Colonic mucosa (tissue), 4 donors: ENCODE measurements at regions not wholly inside any gene's neighbourhood (a gene's known extent, or its start where the extent isn't known, plus 50 kb on each side); places are given as distances from the start of the nearest gene placed in this dataset.

Experiments used
- DNase-seq: peaks from one replicate; pipeline ENCODE4 v3.0.0-alpha.2; 2020
- H3K27ac ChIP-seq: fragments of 200-600 bp; one replicate; pipeline ENCODE4 v1.8.0; 2021
- H3K27me3 ChIP-seq: fragments of 200-600 bp; one replicate; pipeline ENCODE4 v1.8.0; 2021
- H3K36me3 ChIP-seq: fragments of 200-600 bp; one replicate; pipeline ENCODE4 v1.8.0; 2021
- H3K4me1 ChIP-seq: fragments of 200-600 bp; one replicate; pipeline ENCODE4 v1.8.0; 2021; ENCODE audit warnings: mild to moderate bottlenecking
- H3K4me3 ChIP-seq: fragments of 200-600 bp; one replicate; pipeline ENCODE4 v1.8.0; 2021
- H3K9ac ChIP-seq, 2 donors: one replicate each; pipeline ENCODE4 v1.7.0; 2013; ENCODE audit warnings: control low read depth in 2 of 2, low read depth in 2 of 2, low read length in 2 of 2
- H3K9me3 ChIP-seq: fragments of 200-600 bp; one replicate; pipeline ENCODE4 v1.8.0; 2021
- intact Hi-C: fragments of 100-400 bp; cut with DNase I; formaldehyde crosslinking; loops from one replicate; pipeline ENCODE4 v1.14.1; 2022
- TF ChIP-seq, protein P1 (sequence below): fragments of 200-600 bp; IDR thresholded peaks from one replicate; pipeline ENCODE4 v1.8.0; 2022; ENCODE audit warnings: antibody characterized with exemption, mild to moderate bottlenecking
- donor health status: healthy.
- donor health status: DM: no; HTN: no; CAD: no.
- donor health status: DM: no; HTN: no; CAD: no.

DNA sequence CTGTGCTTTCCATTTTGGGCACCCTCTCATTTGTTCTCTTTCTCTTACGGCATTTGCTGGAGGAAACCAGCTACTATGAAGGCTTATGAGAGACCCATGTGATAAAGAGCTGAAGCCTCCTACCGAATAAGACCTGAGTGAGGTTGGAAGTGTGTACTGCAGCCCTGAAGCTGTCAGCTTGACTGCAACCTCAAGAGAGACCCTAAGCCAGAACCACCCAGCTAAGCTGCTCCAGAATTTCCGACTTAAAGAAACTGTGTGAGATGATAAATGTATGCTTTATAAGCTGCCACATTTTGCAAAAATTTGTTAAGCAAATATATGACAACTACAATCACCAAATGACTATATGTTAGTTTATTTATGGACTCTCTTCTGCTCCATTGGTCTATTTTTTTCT lies 151.7 kb upstream of the PTPRD start:
- TF ChIP-seq, protein P1, sequence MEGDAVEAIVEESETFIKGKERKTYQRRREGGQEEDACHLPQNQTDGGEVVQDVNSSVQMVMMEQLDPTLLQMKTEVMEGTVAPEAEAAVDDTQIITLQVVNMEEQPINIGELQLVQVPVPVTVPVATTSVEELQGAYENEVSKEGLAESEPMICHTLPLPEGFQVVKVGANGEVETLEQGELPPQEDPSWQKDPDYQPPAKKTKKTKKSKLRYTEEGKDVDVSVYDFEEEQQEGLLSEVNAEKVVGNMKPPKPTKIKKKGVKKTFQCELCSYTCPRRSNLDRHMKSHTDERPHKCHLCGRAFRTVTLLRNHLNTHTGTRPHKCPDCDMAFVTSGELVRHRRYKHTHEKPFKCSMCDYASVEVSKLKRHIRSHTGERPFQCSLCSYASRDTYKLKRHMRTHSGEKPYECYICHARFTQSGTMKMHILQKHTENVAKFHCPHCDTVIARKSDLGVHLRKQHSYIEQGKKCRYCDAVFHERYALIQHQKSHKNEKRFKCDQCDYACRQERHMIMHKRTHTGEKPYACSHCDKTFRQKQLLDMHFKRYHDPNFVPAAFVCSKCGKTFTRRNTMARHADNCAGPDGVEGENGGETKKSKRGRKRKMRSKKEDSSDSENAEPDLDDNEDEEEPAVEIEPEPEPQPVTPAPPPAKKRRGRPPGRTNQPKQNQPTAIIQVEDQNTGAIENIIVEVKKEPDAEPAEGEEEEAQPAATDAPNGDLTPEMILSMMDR, result no peak
- Histone ChIP-seq H3K27me3 (no peaks in the 10 kb centered on the region), H3K9ac (no peak overlapping the region), H3K4me1 (no peaks in the 10 kb centered on the region), H3K9me3 (no peaks in the 10 kb centered on the region), H3K27ac (no peak overlapping the region), H3K36me3 (no peaks in the 10 kb centered on the region), H3K4me3 (no peak overlapping the region)
- DNase-seq, result no peak
- intact Hi-C loops, result no loop called here

DNA sequence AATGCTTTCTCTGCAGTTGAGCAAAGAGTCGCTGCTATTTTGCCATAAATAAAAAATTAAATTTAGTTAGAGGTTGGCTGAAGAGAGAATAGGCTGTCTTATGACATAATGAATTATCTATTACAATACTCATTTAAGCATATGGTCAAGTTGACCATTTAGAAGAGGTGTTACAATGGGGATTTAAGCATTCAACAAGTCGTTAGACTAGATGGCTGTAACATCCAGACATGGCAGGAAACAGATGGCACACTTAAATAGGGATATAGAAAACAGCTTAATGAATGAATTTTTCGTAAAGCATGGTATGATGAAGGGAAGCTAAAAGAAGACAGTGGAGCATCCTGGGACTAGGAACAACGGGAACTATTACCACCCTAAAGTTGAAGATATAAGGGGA lies 160.3 kb upstream of the PTPRD start:
- H3K9ac ChIP-seq, result no peak overlapping the region
- no peaks in the 10 kb centered on the region for H3K9me3 ChIP-seq
- no peak overlapping the region for H3K4me3 ChIP-seq
- no peak overlapping the region for H3K27ac ChIP-seq
- intact Hi-C loops, result no loop called here
- H3K27me3 ChIP-seq, result no peaks in the 10 kb centered on the region
- TF ChIP-seq, protein P1, result no peak
- no peaks in the 10 kb centered on the region for H3K36me3 ChIP-seq
- DNase-seq, result no peak
- no peaks in the 10 kb centered on the region for H3K4me1 ChIP-seq

DNA sequence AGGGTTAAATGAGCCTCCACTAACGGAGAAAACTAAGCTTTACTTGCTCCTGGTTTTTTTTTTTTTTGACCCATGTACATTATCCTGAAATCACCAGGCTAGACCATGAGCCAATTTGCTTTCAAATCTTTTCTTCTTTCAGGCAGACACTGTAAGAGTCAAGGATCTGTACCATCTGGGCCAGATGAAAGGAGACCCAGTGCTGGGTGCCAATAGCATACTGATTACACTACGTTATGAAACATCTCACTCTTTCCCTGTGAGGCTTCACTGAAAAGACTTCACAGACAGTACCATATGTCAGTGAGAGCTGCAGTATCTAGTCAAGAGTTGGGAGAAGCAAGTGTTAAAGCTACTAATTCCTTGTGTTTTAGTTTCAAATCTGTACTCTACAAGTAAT lies 161.2 kb upstream of the PTPRD start:
- H3K4me1 ChIP-seq, result no peaks in the 10 kb centered on the region
- no peak overlapping the region for H3K27ac ChIP-seq
- DNase-seq, result no peak
- no peaks in the 10 kb centered on the region for H3K36me3 ChIP-seq
- H3K4me3 ChIP-seq, result no peak overlapping the region
- H3K9ac ChIP-seq, result no peak overlapping the region
- TF ChIP-seq, protein P1, result no peak
- no peaks in the 10 kb centered on the region for H3K9me3 ChIP-seq
- no peaks in the 10 kb centered on the region for H3K27me3 ChIP-seq
- intact Hi-C loops, result no loop called here

DNA sequence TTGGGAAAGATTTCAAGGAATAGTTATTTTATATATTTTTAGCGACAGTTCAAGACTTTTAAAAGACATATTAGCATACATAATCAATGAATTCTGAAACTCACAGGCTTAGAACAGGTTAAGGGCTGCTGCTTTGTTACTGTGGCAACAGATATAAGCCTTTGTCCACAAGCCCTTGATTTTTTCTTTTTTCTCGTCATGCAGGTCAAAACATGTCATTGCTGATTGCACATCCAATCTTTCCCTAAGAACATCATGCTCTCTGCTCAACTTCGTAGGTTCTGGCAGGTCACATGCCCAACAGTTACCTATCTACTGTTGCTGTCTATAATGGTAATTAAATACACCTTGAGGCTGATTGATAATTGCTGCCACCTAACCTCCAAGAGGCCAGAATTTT lies 172.5 kb upstream of the PTPRD start:
- Histone ChIP-seq H3K27ac (no peak overlapping the region), H3K9ac (no peak overlapping the region), H3K4me3 (no peak overlapping the region), H3K36me3 (no peaks in the 10 kb centered on the region), H3K9me3 (no peaks in the 10 kb centered on the region), H3K4me1 (no peaks in the 10 kb centered on the region), H3K27me3 (no peaks in the 10 kb centered on the region)
- DNase-seq, result no peak
- intact Hi-C loops, result no loop called here
- TF ChIP-seq, protein P1, result no peak

DNA sequence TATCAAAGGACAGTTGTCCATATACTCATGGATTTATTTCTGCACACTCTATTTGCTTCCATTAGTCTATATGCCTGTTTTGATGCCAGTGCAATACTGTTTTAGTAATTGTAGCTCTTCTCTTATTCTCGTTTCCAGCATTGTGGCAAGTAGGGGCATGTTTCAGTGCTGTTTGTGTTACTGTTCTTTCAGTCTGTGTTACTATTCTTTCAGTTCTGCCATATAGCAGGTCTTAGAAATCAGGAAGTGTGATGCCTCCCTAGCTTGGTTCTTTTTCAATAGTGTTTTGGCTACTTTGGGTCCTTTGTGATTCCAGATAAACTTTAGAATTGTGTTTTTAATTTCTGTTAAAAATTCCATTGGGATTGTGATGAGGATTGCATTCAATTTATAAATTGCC lies 180.5 kb upstream of the PTPRD start:
- intact Hi-C loops, result no loop called here
- Histone ChIP-seq H3K9me3 (no peaks in the 10 kb centered on the region), H3K27ac (no peak overlapping the region), H3K4me3 (no peak overlapping the region), H3K9ac (no peak overlapping the region), H3K27me3 (no peaks in the 10 kb centered on the region), H3K4me1 (no peaks in the 10 kb centered on the region), H3K36me3 (no peaks in the 10 kb centered on the region)
- TF ChIP-seq, protein P1, result no peak
- no peak for DNase-seq

DNA sequence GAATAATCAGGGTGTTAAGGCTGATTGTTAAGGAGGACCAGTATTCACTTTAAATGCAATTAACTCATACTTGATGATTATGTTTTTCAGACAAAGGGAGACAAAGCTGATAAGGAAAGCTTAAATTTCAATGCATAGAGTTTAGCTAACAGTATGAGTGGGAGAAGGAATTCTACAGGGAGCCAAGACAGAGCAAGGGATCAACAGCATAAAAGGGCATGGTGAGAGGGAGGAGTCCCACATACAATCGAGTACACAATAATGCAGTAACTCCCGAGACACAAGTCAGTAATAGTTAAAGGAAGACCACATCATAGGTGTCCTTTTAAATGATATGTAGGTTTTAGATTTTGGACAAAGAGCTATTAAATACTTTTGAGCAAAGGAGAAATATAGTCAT lies 191.7 kb upstream of the PTPRD start:
- Histone ChIP-seq H3K9me3 (no peaks in the 10 kb centered on the region), H3K4me1 (no peaks in the 10 kb centered on the region), H3K36me3 (no peaks in the 10 kb centered on the region), H3K27me3 (no peaks in the 10 kb centered on the region), H3K4me3 (no peak overlapping the region), H3K9ac (no peak overlapping the region), H3K27ac (no peak overlapping the region)
- TF ChIP-seq, protein P1, result no peak
- no peak for DNase-seq
- intact Hi-C loops, result no loop called here
